GM12878 (cell line): ENCODE measurements at regions not wholly inside any gene's neighbourhood (a gene's known extent, or its start where the extent isn't known, plus 50 kb on each side); places are given as distances from the start of the nearest gene placed in this dataset.

ENCODE experiments used
- ATAC-seq: fragments of 200-7000 bp; cut with Tn5 transposase; 3 replicates; pipeline ENCODE4 v1.9.1; 2020; ENCODE audit warnings: mild to moderate bottlenecking, moderate library complexity
- BruUV-seq: library from RNA; stranded (reverse); fragments of 400-500 nt; replicated peaks from 2 replicates; lab custom pipeline; 2021; lab: Mats Ljungman, UMichigan
- CTCF ChIA-PET: fragments of 300-600 bp; sonication (Branson Sonifier 250); formaldehyde crosslinking; extraction: SDS; loops from one replicate; lab custom pipeline; 2021; ENCODE audit warnings: inconsistent platforms; lab: Yijun Ruan, JAX
- POLR2A ChIA-PET: fragments of 350-600 bp; formaldehyde crosslinking; extraction: SDS; loops from one replicate; lab custom pipeline; 2021; ENCODE audit warnings: inconsistent platforms; lab: Charles Lee
- RAD21 ChIA-PET: fragments of 300-600 bp; sonication (Branson Sonifier 250); formaldehyde crosslinking; loops from one replicate; lab custom pipeline; 2023; ENCODE audit warnings: antibody characterized with exemption; ENCODE audit not compliant: unreplicated experiment; lab: Charles Lee
- SMC1A ChIA-PET: fragments of 300-600 bp; sonication (Branson Sonifier 250); formaldehyde crosslinking; loops from one replicate; lab custom pipeline; 2023; ENCODE audit not compliant: unreplicated experiment, uncharacterized antibody; lab: Charles Lee
- DNase-seq: peaks from one replicate; pipeline ENCODE4 v3.0.0-alpha.2; 2011; ENCODE audit warnings: low read depth, low spot score
- FAIRE-seq: peaks from 3 replicates; lab custom pipeline; 2011; peaks lifted over from hg19 to GRCh38; lab: Jason Lieb, UNC
- H2AFZ ChIP-seq: 2 replicates; pipeline ENCODE4 v1.6.0; 2011; ENCODE audit warnings: low read depth, low read length, control low read depth; ENCODE audit not compliant: control insufficient read depth
- H3K27ac ChIP-seq: 2 replicates; pipeline ENCODE4 v1.5.1; 2011; ENCODE audit warnings: control low read depth; ENCODE audit not compliant: control insufficient read depth, insufficient read depth
- H3K27me3 ChIP-seq, 2 experiments: replicated peaks in 1 of 2; 2 replicates each; pipeline versions ENCODE4 v1.6.0 to v1.6.1; 2011; ENCODE audit warnings: low read length in 1 of 2; ENCODE audit not compliant: control insufficient read depth in 2 of 2, insufficient read depth in 2 of 2
- H3K36me3 ChIP-seq, 2 experiments: 2 replicates each; pipeline ENCODE4 v1.5.1; 2011; ENCODE audit warnings: low read length in 1 of 2; ENCODE audit not compliant: control insufficient read depth in 2 of 2, insufficient read depth in 2 of 2
- H3K4me1 ChIP-seq: 2 replicates; pipeline ENCODE4 v1.6.1; 2011; ENCODE audit warnings: mild to moderate bottlenecking, low read length, moderate library complexity, mixed read lengths; ENCODE audit not compliant: control insufficient read depth, insufficient read depth
- H3K4me2 ChIP-seq: 2 replicates; pipeline ENCODE4 v1.6.0; 2011; ENCODE audit warnings: control low read depth; ENCODE audit not compliant: control insufficient read depth, insufficient read depth
- H3K4me3 ChIP-seq: fragments of 200-600 bp; sonication (generic); 2 replicates; pipeline ENCODE4 v1.5.1; 2016
- H3K79me2 ChIP-seq: 2 replicates; pipeline ENCODE4 v1.6.0; 2011; ENCODE audit warnings: low read length; ENCODE audit not compliant: control insufficient read depth, insufficient read depth
- H3K9ac ChIP-seq: 2 replicates; pipeline ENCODE4 v1.8.0; 2011; ENCODE audit warnings: low read length, control low read depth, mixed read lengths; ENCODE audit not compliant: control insufficient read depth, insufficient read depth
- H3K9me3 ChIP-seq: replicated peaks from 3 replicates; pipeline ENCODE4 v1.5.1; 2011; ENCODE audit warnings: mild to moderate bottlenecking, low read length; ENCODE audit not compliant: control insufficient read depth, insufficient read depth
- H4K20me1 ChIP-seq: 2 replicates; pipeline ENCODE4 v1.6.0; 2011; ENCODE audit not compliant: control insufficient read depth, insufficient read depth
- CHD1 ChIP-seq: IDR thresholded peaks from 2 replicates; pipeline ENCODE4 v1.6.1; 2012; ENCODE audit warnings: low read depth, low read length, improper control_type of control experiment
- CREM ChIP-seq: IDR thresholded peaks from 2 replicates; pipeline ENCODE4 v1.6.1; 2014; ENCODE audit warnings: antibody characterized with exemption, low read depth
- EP300 ChIP-seq, 2 experiments: fragments of 150-350 bp in 1 of 2; IDR thresholded peaks; 2 replicates each; pipeline ENCODE4 v1.6.1; 2011 to 2012; ENCODE audit warnings: low read depth in 2 of 2, low read length in 2 of 2, borderline replicate concordance in 1 of 2, improper control_type of control experiment in 1 of 2, inconsistent platforms in 1 of 2; ENCODE audit not compliant: control insufficient read depth in 1 of 2
- ETV6 ChIP-seq, 2 experiments: fragments of 450-650 bp in 1 of 2; IDR thresholded peaks in 1 of 2; conservative IDR thresholded peaks in 1 of 2; 2 replicates each; pipeline ENCODE4 v1.6.1; 2014; ENCODE audit warnings: antibody characterized with exemption in 1 of 2, borderline replicate concordance in 1 of 2, low read depth in 1 of 2, mild to moderate bottlenecking in 1 of 2, moderate library complexity in 1 of 2
- IKZF2 ChIP-seq, 2 experiments: fragments of 450-650 bp; IDR thresholded peaks; 2 replicates each; pipeline ENCODE4 v1.6.1; 2017; ENCODE audit warnings: mild to moderate bottlenecking in 2 of 2, moderate library complexity in 2 of 2
- IRF4 ChIP-seq: IDR thresholded peaks from 2 replicates; pipeline ENCODE4 v1.6.1; 2011; ENCODE audit warnings: low read depth, low read length
- KAT2A ChIP-seq: conservative IDR thresholded peaks from 2 replicates; pipeline ENCODE4 v1.6.1; 2011; ENCODE audit warnings: low read depth, low read length; ENCODE audit not compliant: control insufficient read depth
- PAX5 ChIP-seq: IDR thresholded peaks from 2 replicates; pipeline ENCODE4 v1.6.1; 2011; ENCODE audit warnings: low read depth, low read length, borderline replicate concordance
- POLR2A ChIP-seq: IDR thresholded peaks from 2 replicates; pipeline ENCODE4 v1.6.1; 2011; ENCODE audit warnings: low read depth, mild to moderate bottlenecking, low read length
- POLR2AphosphoS2 ChIP-seq: IDR thresholded peaks from 2 replicates; pipeline ENCODE4 v1.6.1; 2011; ENCODE audit warnings: low read depth, mild to moderate bottlenecking, low read length, improper control_type of control experiment, moderate library complexity
- SMARCA5 ChIP-seq: fragments of 450-650 bp; IDR thresholded peaks from 2 replicates; pipeline ENCODE4 v1.6.1; 2017; ENCODE audit warnings: mild to moderate bottlenecking
- SREBF1 ChIP-seq: IDR thresholded peaks from 2 replicates; pipeline ENCODE4 v1.6.1; 2012; ENCODE audit warnings: mild to moderate bottlenecking, low read length
- TAF1 ChIP-seq: IDR thresholded peaks from 2 replicates; pipeline ENCODE4 v1.6.1; 2011; ENCODE audit warnings: mild to moderate bottlenecking, low read depth, low read length, borderline replicate concordance
- TARDBP ChIP-seq: IDR thresholded peaks from 2 replicates; pipeline ENCODE4 v1.6.1; 2016; ENCODE audit warnings: borderline replicate concordance
- TCF12 ChIP-seq: IDR thresholded peaks from 2 replicates; pipeline ENCODE4 v1.6.1; 2011; ENCODE audit warnings: low read depth, mild to moderate bottlenecking, low read length
- ZNF217 ChIP-seq: fragments of 450-650 bp; IDR thresholded peaks from 2 replicates; pipeline ENCODE4 v1.6.1; 2017; ENCODE audit warnings: antibody characterized with exemption, mild to moderate bottlenecking
- ZZZ3 ChIP-seq: IDR thresholded peaks from 2 replicates; pipeline ENCODE4 v1.6.1; 2011; ENCODE audit warnings: low read depth; ENCODE audit not compliant: control insufficient read depth, insufficient read length
- WGBS: methylation state at CpG from one replicate; pipeline ENCODE4 v1.1.6; 2016; ENCODE audit warnings: low lambda C conversion rate; ENCODE audit not compliant: insufficient replicate concordance, insufficient coverage; ENCODE audit errors: missing lambda C conversion rate; 5-methylcytosine and 5-hydroxymethylcytosine counted together
- in situ Hi-C: fragments of 300-500 bp; cut with MboI; formaldehyde crosslinking; loops from 9 replicates; pipeline ENCODE4 v1.14.3; 2018; ENCODE audit warnings: mixed read lengths
- intact Hi-C: fragments of 100-400 bp; cut with micrococcal nuclease; formaldehyde crosslinking; loops from one replicate; pipeline ENCODE4 v1.14.2; 2022; ENCODE audit not compliant: unreplicated experiment
- TF ChIP-seq, protein P1 (sequence below), 3 experiments: IDR thresholded peaks in 2 of 3; conservative IDR thresholded peaks in 1 of 3; 2 replicates each; pipeline ENCODE4 v1.5.1; 2011; ENCODE audit warnings: low read depth in 3 of 3, low read length in 3 of 3, mild to moderate bottlenecking in 3 of 3, control low read depth in 2 of 3, moderate library complexity in 2 of 3, inconsistent platforms in 1 of 3, mixed read lengths in 1 of 3; ENCODE audit not compliant: control insufficient read depth in 2 of 3, insufficient read depth in 1 of 3; ENCODE audit errors: extremely low read depth in 1 of 3

DNA sequence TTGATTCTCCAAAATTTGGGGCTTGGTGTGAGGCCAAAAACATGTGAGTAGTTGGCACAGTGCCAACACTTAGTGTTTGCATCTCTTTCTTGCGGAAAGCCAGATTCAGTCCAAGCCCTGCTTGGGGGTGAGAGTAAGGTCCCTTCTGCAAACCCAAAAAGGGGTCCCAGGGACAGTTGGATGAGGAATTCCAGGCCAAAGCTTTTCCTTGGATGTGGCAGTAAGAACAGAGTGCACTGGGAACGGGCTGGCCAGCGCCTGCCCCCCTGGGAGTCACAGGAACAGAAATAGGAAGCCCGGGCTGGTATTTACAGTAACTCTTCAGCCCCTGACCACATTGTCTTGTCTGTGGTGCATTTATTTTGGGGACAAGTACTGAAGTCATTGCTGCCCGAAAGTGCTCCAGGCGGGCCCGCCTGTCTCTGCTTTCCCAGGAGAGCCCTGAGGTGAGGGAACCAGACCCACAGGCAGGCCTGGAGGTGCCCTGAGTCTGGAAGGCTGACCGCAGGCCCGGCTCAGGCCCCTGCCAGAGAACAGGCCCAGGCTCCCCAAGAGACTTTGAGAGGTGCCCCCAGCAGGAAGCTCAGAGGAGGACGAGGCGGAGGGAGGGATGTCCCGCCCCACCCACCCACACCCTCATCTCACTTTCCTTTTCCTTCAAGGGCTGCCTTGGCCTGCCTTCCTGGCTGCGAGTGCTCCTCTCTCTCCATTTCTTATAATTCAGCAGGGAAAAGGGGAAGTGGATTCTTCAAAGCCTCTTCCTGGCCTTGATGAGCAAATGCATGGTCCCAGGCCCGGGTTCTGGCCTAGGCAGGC lies 218.4 kb downstream of the MAFB start:
- Histone ChIP-seq H3K4me3 (no peak overlapping the region), H3K27ac (no peak overlapping the region), H3K9ac (no peak overlapping the region), H4K20me1 (no peaks in the 10 kb centered on the region), H3K4me1 (no peaks in the 10 kb centered on the region), H3K27me3 (no peaks in the 10 kb centered on the region), H2AFZ (no peak overlapping the region), H3K9me3 (no peaks in the 10 kb centered on the region), H3K36me3 (no peaks in the 10 kb centered on the region), H3K4me2 (no peak overlapping the region), H3K79me2 (no peaks in the 10 kb centered on the region)
- POLR2A ChIA-PET: interaction anchor here (0.5 kb wide), 1 partner anchor 447 kb away, joined by 3 read pairs; no protein-coding TSS in a partner anchor
- RAD21 ChIA-PET: no interaction called here
- SMC1A ChIA-PET: no interaction called here
- FAIRE-seq (no peak), DNase-seq (no peak), ATAC-seq (no peak)
- CTCF ChIA-PET: no interaction called here
- 43% methylated on average over 13 of the region's 14 CpGs for WGBS
- intact Hi-C loops (no loop called here), in situ Hi-C loops (no loop called here)
- TF ChIP-seq IKZF2 (IDR thresholded peaks at IDR 0.05) (no peak), PAX5 (no peak), SREBF1 (no peak), IRF4 (no peak), POLR2AphosphoS2 (no peak)
- no TSS peak for BruUV-seq

DNA sequence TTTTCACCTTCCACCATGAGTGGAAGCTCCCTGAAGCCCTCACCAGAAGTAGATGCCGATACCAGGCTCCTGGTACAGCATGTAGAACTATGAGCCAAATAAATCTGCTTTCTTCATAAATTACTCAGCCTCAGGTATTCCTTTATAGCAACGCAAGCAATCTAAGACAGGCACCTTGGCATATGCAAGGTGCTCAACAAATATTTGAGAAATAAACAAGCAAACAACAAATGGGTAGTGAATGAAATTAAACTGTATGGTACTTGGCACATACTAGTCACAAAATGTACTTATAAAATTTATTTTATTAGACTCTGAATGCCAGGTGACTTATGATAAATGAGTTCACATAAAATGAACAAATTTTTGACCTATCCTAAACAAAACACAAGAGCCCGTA lies 220.3 kb downstream of the MAFB start:
- ATAC-seq: no peak
- Histone ChIP-seq H3K36me3 (no peaks in the 10 kb centered on the region), H3K27me3 (no peaks in the 10 kb centered on the region), H2AFZ (no peak overlapping the region), H3K9me3 (no peaks in the 10 kb centered on the region), H3K27ac (no peak overlapping the region), H3K4me3 (no peak overlapping the region), H3K4me1 (no peaks in the 10 kb centered on the region), H3K79me2 (no peaks in the 10 kb centered on the region), H3K4me2 (no peak overlapping the region), H4K20me1 (no peaks in the 10 kb centered on the region), H3K9ac (no peak overlapping the region)
- 62% methylated on average over 3 of the region's 3 CpGs for WGBS
- POLR2A ChIA-PET: no interaction called here
- RAD21 ChIA-PET: no interaction called here
- in situ Hi-C loops (no loop called here), intact Hi-C loops (no loop called here)
- CTCF ChIA-PET: no interaction called here
- DNase-seq: no peak
- BruUV-seq: no TSS peak
- SMC1A ChIA-PET: no interaction called here
- no peak for FAIRE-seq
- TF ChIP-seq ZNF217 (no peak), IRF4 (no peak), EP300 (IDR thresholded peaks at IDR 0.05; ENCODE audit: borderline replicate concordance in 1 of 2, control insufficient read depth in 1 of 2, low read depth in 2 of 2, low read length in 2 of 2) (no peak), SMARCA5 (no peak), ZZZ3 (no peak), POLR2A (no peak), CHD1 (no peak), TAF1 (no peak), IKZF2 (IDR thresholded peaks at IDR 0.05) (no peak), TARDBP (no peak), ETV6 (conservative IDR thresholded peaks at IDR 0.05 in 1 of 2, IDR thresholded peaks at IDR 0.05 in 1 of 2; ENCODE audit: borderline replicate concordance in 1 of 2, low read depth in 1 of 2) (no peak), TCF12 (no peak), CREM (no peak), KAT2A (no peak)
- TF ChIP-seq, protein P1, sequence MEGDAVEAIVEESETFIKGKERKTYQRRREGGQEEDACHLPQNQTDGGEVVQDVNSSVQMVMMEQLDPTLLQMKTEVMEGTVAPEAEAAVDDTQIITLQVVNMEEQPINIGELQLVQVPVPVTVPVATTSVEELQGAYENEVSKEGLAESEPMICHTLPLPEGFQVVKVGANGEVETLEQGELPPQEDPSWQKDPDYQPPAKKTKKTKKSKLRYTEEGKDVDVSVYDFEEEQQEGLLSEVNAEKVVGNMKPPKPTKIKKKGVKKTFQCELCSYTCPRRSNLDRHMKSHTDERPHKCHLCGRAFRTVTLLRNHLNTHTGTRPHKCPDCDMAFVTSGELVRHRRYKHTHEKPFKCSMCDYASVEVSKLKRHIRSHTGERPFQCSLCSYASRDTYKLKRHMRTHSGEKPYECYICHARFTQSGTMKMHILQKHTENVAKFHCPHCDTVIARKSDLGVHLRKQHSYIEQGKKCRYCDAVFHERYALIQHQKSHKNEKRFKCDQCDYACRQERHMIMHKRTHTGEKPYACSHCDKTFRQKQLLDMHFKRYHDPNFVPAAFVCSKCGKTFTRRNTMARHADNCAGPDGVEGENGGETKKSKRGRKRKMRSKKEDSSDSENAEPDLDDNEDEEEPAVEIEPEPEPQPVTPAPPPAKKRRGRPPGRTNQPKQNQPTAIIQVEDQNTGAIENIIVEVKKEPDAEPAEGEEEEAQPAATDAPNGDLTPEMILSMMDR (IDR thresholded peaks at IDR 0.05 in 2 of 3, conservative IDR thresholded peaks at IDR 0.05 in 1 of 3; ENCODE audit: control insufficient read depth in 2 of 3, extremely low read depth in 1 of 3, insufficient read depth in 1 of 3, low read depth in 3 of 3, low read length in 3 of 3): no peak
